Stimulated activated CD8-positive, alpha-beta memory T cell treated with anti-CD3 and anti-CD28 coated beads, Interleukin-4, amount 100 ng/mL, for 48 hours (primary cell): ENCODE measurements at regions not wholly inside any gene's neighbourhood (a gene's known extent, or its start where the extent isn't known, plus 50 kb on each side); places are given as distances from the start of the nearest gene placed in this dataset.
"Not testable (repeated sequence)": the region's sequence is repeated elsewhere in the genome, so short reads cannot be mapped to it uniquely, and the experiment has no call there.

Experiments
- DNase-seq: peaks from one replicate; pipeline ENCODE4 v3.0.0-alpha.2; 2020

- DNase-seq: not testable (repeated sequence)
Measured at GRCh38 chr20:57110121-57111027, 156.1 kb downstream of the BMP7 start.

- no peak for DNase-seq
Measured at GRCh38 chr20:57111028-57111373, 155.4 kb downstream of the BMP7 start.

GRCh38 chr20:57112448-57112847, 154.0 kb downstream of the BMP7 start:
- no peak for DNase-seq

- no peak for DNase-seq
Measured at GRCh38 chr20:57114290-57115005, 152.0 kb downstream of the BMP7 start.

- DNase-seq: no peak
Measured at GRCh38 chr20:57117296-57117695, 149.1 kb downstream of the BMP7 start.

- no peak for DNase-seq
Measured at GRCh38 chr20:57118107-57118769, 148.2 kb downstream of the BMP7 start.
